ENCODE measurements at regions not wholly inside any gene's neighbourhood (a gene's known extent, or its start where the extent isn't known, plus 50 kb on each side); places are given as distances from the start of the nearest gene placed in this dataset.

DNA sequence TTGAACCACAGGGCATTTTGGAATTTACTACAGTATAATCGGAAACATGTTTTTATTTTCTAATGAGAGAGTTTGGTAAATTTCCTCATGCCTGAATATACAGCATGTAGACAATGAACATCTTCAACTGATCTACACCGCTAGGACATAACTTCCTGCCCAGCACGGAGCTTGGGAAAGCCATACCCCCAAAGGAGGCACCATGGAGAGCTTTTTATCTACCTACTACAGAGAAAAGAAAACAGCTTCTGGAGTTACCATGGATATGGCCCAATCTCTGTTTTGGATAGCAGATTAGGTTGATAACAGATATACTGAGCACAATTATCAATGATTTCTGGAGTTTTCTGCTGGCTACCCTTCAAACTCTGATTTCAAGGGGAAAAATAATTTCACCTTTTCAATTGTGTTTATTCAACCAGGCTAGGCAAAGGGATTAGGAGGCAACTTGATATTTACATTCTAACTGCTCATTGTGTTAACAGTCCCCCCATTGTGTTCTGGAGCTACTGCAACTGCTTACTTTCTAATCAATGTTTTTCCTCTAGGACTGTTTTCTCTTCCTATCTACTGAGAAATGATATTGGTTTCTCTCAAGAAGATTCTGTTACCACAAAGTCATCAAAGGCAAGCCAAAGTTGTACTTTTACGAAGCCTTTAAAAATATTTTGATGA lies 123.0 kb upstream of the ARHGAP28 start (continued):
- TF ChIP-seq, protein P1, sequence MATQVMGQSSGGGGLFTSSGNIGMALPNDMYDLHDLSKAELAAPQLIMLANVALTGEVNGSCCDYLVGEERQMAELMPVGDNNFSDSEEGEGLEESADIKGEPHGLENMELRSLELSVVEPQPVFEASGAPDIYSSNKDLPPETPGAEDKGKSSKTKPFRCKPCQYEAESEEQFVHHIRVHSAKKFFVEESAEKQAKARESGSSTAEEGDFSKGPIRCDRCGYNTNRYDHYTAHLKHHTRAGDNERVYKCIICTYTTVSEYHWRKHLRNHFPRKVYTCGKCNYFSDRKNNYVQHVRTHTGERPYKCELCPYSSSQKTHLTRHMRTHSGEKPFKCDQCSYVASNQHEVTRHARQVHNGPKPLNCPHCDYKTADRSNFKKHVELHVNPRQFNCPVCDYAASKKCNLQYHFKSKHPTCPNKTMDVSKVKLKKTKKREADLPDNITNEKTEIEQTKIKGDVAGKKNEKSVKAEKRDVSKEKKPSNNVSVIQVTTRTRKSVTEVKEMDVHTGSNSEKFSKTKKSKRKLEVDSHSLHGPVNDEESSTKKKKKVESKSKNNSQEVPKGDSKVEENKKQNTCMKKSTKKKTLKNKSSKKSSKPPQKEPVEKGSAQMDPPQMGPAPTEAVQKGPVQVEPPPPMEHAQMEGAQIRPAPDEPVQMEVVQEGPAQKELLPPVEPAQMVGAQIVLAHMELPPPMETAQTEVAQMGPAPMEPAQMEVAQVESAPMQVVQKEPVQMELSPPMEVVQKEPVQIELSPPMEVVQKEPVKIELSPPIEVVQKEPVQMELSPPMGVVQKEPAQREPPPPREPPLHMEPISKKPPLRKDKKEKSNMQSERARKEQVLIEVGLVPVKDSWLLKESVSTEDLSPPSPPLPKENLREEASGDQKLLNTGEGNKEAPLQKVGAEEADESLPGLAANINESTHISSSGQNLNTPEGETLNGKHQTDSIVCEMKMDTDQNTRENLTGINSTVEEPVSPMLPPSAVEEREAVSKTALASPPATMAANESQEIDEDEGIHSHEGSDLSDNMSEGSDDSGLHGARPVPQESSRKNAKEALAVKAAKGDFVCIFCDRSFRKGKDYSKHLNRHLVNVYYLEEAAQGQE (IDR thresholded peaks at IDR 0.05; ENCODE audit: borderline replicate concordance), result no peak
- TF ChIP-seq, protein P1 (CRISPR knock-in tag; IDR thresholded peaks at IDR 0.05; ENCODE audit: low read depth), result no peak
- TF ChIP-seq FOXA3 (CRISPR knock-in tag; conservative IDR thresholded peaks at IDR 0.05 in 1 of 2, IDR thresholded peaks at IDR 0.05 in 1 of 2) (no peak), ILF3 (IDR thresholded peaks at IDR 0.05; ENCODE audit: borderline replicate concordance) (no peak), KAT8 (IDR thresholded peaks at IDR 0.05; ENCODE audit: low read depth) (no peak), MCM3 (IDR thresholded peaks at IDR 0.05) (no peak), ZNF408 (CRISPR knock-in tag; IDR thresholded peaks at IDR 0.05; ENCODE audit: low read depth) (no peak), POLR3A (IDR thresholded peaks at IDR 0.05; ENCODE audit: borderline replicate concordance, extremely low read depth, insufficient read depth, insufficient read length) (no peak), ZNF316 (IDR thresholded peaks at IDR 0.05) (no peak), NCOA2 (IDR thresholded peaks at IDR 0.05; ENCODE audit: partially characterized antibody in 2 of 2) (no peak)
